Calu3 (cell line): ENCODE measurements at regions not wholly inside any gene's neighbourhood (a gene's known extent, or its start where the extent isn't known, plus 50 kb on each side); places are given as distances from the start of the nearest gene placed in this dataset.

Experiments used
- BruUV-seq: library from RNA; stranded (reverse); fragments of 400-500 nt; replicated peaks from 2 replicates; lab custom pipeline; 2021; lab: Mats Ljungman, UMichigan
- CTCF ChIA-PET: fragments of 300-600 bp; sonication (Branson Sonifier 250); formaldehyde crosslinking; loops from one replicate; lab custom pipeline; 2022; ENCODE audit warnings: antibody characterized with exemption; lab: Charles Lee
- DNase-seq: peaks from one replicate; pipeline ENCODE4 v3.0.0; 2022
- H3K27ac Mint-ChIP-seq: one replicate; pipeline ENCODE4 v1.8.0; 2022; ENCODE audit warnings: mixed read lengths; ENCODE audit not compliant: unreplicated experiment
- H3K27me3 Mint-ChIP-seq: one replicate; pipeline ENCODE4 v1.8.0; 2022; ENCODE audit warnings: mixed read lengths; ENCODE audit not compliant: unreplicated experiment
- H3K36me3 Mint-ChIP-seq: one replicate; pipeline ENCODE4 v1.8.0; 2022; ENCODE audit warnings: mild to moderate bottlenecking, moderate library complexity, mixed read lengths; ENCODE audit not compliant: insufficient read depth, unreplicated experiment
- H3K4me1 Mint-ChIP-seq: one replicate; pipeline ENCODE4 v1.8.0; 2022; ENCODE audit warnings: mild to moderate bottlenecking, low read depth, mixed read lengths; ENCODE audit not compliant: unreplicated experiment
- H3K4me3 Mint-ChIP-seq: one replicate; pipeline ENCODE4 v1.8.0; 2022; ENCODE audit warnings: mild to moderate bottlenecking, low read depth, moderate library complexity, mixed read lengths; ENCODE audit not compliant: unreplicated experiment
- H3K9me3 Mint-ChIP-seq: one replicate; pipeline ENCODE4 v1.8.0; 2022; ENCODE audit warnings: low read depth, mixed read lengths; ENCODE audit not compliant: unreplicated experiment
- intact Hi-C: fragments of 100-400 bp; cut with micrococcal nuclease; formaldehyde crosslinking; loops from one replicate; pipeline ENCODE4 v1.10.0; 2022; ENCODE audit not compliant: unreplicated experiment
- TF ChIP-seq, protein P1 (sequence below): fragments of 200-600 bp; IDR thresholded peaks from one replicate; pipeline ENCODE4 v1.8.0; 2022; ENCODE audit warnings: antibody characterized with exemption; ENCODE audit not compliant: unreplicated experiment

DNA sequence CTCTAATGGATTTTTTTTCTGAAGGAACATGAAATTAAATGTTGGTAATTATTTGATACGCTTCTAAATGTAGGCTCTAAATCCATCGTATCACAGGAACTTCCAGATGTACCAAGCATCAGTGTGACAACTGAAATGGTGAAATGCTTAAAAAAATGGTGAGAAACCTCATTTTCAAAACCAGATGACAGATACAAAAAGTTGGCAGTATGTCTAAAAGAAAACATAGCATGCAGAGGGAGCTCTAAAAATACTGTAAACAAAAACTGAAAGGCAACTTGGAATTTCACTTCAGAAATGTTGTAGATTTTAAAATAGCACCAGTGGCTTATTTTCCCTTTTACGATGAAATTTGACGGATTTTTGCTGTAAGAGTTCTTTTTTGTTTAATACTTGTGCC is 1043.6 kb upstream of the WWC1 start:
- H3K27ac Mint-ChIP-seq: no peak overlapping the region
- H3K36me3 Mint-ChIP-seq: no peaks in the 10 kb centered on the region
- intact Hi-C loops: no loop called here
- DNase-seq: no peak
- no TSS peak for BruUV-seq
- H3K9me3 Mint-ChIP-seq: no peaks in the 10 kb centered on the region
- H3K4me3 Mint-ChIP-seq: no peak overlapping the region
- no peaks in the 10 kb centered on the region for H3K4me1 Mint-ChIP-seq
- TF ChIP-seq, protein P1, sequence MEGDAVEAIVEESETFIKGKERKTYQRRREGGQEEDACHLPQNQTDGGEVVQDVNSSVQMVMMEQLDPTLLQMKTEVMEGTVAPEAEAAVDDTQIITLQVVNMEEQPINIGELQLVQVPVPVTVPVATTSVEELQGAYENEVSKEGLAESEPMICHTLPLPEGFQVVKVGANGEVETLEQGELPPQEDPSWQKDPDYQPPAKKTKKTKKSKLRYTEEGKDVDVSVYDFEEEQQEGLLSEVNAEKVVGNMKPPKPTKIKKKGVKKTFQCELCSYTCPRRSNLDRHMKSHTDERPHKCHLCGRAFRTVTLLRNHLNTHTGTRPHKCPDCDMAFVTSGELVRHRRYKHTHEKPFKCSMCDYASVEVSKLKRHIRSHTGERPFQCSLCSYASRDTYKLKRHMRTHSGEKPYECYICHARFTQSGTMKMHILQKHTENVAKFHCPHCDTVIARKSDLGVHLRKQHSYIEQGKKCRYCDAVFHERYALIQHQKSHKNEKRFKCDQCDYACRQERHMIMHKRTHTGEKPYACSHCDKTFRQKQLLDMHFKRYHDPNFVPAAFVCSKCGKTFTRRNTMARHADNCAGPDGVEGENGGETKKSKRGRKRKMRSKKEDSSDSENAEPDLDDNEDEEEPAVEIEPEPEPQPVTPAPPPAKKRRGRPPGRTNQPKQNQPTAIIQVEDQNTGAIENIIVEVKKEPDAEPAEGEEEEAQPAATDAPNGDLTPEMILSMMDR: no peak
- CTCF ChIA-PET: no interaction called here
- H3K27me3 Mint-ChIP-seq: no peaks in the 10 kb centered on the region

DNA sequence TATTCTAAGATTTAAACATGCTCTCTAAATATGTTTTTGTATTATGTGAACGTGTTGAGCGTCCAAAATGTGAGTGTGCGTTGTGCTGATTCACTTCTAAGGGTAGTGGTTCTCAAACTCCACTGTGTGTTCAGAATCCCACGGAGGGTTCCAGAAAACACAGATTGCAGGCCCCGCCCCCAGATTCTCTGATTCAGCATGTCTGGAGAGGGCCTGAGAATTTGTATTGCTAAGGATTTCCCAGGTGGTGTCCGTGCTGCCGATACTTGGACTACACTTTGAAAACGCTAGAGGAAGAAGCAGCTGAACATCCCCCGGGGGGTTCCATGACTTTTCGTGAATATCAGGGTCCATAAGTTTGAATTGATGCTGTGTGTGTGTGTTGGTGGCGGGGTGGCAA is 1043.2 kb upstream of the WWC1 start:
- H3K4me1 Mint-ChIP-seq: no peaks in the 10 kb centered on the region
- intact Hi-C loops: no loop called here
- H3K27me3 Mint-ChIP-seq: no peaks in the 10 kb centered on the region
- no peak for DNase-seq
- TF ChIP-seq, protein P1: no peak
- no peaks in the 10 kb centered on the region for H3K36me3 Mint-ChIP-seq
- CTCF ChIA-PET: no interaction called here
- no peak overlapping the region for H3K27ac Mint-ChIP-seq
- H3K4me3 Mint-ChIP-seq: no peak overlapping the region
- no TSS peak for BruUV-seq
- H3K9me3 Mint-ChIP-seq: no peaks in the 10 kb centered on the region

DNA sequence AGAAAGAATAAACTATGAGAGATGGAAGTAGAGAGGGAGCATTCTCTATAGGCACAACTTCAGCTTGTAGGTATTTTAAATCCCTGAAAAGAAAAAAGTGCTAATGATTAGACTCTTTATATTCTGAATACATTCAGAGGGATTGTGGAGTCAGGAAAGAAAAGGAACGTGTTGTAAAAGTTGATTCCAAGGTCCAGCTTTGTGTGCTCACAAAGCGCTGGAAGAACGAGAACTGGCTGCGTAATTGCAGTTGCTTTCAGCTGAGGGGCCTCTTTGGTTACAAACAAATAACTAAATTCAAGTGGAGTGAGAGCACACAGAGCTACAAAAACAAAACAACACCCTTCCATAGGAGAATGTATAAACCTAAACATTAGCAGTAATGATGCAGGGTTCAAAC is 1040.4 kb upstream of the WWC1 start:
- H3K27me3 Mint-ChIP-seq: no peaks in the 10 kb centered on the region

DNA sequence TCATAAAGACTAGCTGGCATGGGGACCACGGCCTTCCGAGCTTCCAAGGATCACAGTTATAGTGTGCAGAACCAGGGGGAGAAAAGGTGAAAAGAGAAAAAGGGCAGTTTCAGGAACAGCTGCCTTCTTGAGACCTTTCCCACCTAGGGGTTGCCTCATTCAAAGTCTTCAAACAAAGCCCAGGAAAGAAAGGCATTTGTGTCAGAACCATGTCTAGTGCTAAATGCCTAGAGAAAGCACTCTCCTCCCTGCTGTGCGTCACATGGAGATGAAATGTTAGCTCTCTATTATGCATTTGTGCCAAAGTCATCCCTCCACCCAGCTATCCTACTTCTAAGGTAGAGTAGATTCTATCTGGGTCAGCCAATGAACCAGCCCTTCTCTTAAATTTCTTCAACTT is 1037.3 kb upstream of the WWC1 start:
- CTCF ChIA-PET: no interaction called here
- TF ChIP-seq, protein P1: no peak
- no peak for DNase-seq
- intact Hi-C loops: no loop called here
- no TSS peak for BruUV-seq
- H3K9me3 Mint-ChIP-seq: no peaks in the 10 kb centered on the region
- H3K4me3 Mint-ChIP-seq: no peak overlapping the region
- H3K4me1 Mint-ChIP-seq: no peaks in the 10 kb centered on the region
- no peak overlapping the region for H3K27ac Mint-ChIP-seq
- no peaks in the 10 kb centered on the region for H3K27me3 Mint-ChIP-seq
- no peaks in the 10 kb centered on the region for H3K36me3 Mint-ChIP-seq

More for the DNA sequence above, 1040.4 kb upstream of the WWC1 start:
- CTCF ChIA-PET: interaction anchor here (0.5 to 1.2 kb wide), 2 partner anchors 14 to 1347 kb away, joined by 3 to 5 read pairs; no protein-coding TSS in a partner anchor
- TF ChIP-seq, protein P1: no peak
- no peaks in the 10 kb centered on the region for H3K9me3 Mint-ChIP-seq
- H3K4me1 Mint-ChIP-seq: no peaks in the 10 kb centered on the region
- intact Hi-C loops: no loop called here
- no peak for DNase-seq
- no peak overlapping the region for H3K4me3 Mint-ChIP-seq
- no TSS peak for BruUV-seq
- H3K36me3 Mint-ChIP-seq: no peaks in the 10 kb centered on the region
- H3K27ac Mint-ChIP-seq: no peak overlapping the region
